Ishikawa (cell line): ENCODE measurements at regions not wholly inside any gene's neighbourhood (a gene's known extent, or its start where the extent isn't known, plus 50 kb on each side); places are given as distances from the start of the nearest gene placed in this dataset.

Experiments used
- CEBPB ChIP-seq: IDR thresholded peaks from 2 replicates; pipeline ENCODE4 v1.6.1; 2012
- EP300 ChIP-seq: IDR thresholded peaks from 2 replicates; pipeline ENCODE4 v1.6.1; 2012; ENCODE audit warnings: borderline replicate concordance
- NFIC ChIP-seq: IDR thresholded peaks from 2 replicates; pipeline ENCODE4 v1.6.1; 2012
- RAD21 ChIP-seq: IDR thresholded peaks from 2 replicates; pipeline ENCODE4 v1.6.1; 2012; ENCODE audit warnings: low read depth
- YY1 ChIP-seq: IDR thresholded peaks from 2 replicates; pipeline ENCODE4 v1.6.1; 2012; ENCODE audit warnings: low read depth
- ZBTB7A ChIP-seq: IDR thresholded peaks from 2 replicates; pipeline ENCODE4 v1.6.1; 2012; ENCODE audit warnings: low read depth
- TF ChIP-seq, protein P1 (sequence below): IDR thresholded peaks from 2 replicates; pipeline ENCODE4 v1.6.1; 2012; ENCODE audit warnings: low read depth, mild to moderate bottlenecking

DNA sequence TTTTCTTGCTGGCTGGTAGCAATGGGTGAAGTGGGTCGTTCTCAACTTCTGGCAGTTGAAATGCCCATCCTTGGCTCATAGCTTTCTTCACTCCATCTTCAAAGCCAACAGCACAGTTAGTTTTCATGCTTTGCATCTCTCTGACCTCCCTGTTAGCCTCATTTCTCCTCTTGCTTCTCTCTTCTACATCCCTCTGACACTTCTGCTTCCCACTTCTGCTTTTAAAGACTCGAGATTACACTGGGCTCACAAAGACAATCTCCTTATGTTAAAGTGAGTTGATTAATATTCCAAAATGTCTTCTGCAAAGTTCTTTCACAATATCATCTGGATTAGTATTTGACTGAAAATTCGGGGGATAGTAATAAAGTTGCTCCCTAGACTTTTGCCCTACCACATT, 684.8 kb upstream of the CCNG1 start:
- TF ChIP-seq ZBTB7A (no peak), NFIC (no peak), YY1 (no peak), EP300 (no peak), RAD21 (no peak), CEBPB (no peak)
- TF ChIP-seq, protein P1, sequence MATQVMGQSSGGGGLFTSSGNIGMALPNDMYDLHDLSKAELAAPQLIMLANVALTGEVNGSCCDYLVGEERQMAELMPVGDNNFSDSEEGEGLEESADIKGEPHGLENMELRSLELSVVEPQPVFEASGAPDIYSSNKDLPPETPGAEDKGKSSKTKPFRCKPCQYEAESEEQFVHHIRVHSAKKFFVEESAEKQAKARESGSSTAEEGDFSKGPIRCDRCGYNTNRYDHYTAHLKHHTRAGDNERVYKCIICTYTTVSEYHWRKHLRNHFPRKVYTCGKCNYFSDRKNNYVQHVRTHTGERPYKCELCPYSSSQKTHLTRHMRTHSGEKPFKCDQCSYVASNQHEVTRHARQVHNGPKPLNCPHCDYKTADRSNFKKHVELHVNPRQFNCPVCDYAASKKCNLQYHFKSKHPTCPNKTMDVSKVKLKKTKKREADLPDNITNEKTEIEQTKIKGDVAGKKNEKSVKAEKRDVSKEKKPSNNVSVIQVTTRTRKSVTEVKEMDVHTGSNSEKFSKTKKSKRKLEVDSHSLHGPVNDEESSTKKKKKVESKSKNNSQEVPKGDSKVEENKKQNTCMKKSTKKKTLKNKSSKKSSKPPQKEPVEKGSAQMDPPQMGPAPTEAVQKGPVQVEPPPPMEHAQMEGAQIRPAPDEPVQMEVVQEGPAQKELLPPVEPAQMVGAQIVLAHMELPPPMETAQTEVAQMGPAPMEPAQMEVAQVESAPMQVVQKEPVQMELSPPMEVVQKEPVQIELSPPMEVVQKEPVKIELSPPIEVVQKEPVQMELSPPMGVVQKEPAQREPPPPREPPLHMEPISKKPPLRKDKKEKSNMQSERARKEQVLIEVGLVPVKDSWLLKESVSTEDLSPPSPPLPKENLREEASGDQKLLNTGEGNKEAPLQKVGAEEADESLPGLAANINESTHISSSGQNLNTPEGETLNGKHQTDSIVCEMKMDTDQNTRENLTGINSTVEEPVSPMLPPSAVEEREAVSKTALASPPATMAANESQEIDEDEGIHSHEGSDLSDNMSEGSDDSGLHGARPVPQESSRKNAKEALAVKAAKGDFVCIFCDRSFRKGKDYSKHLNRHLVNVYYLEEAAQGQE = no peak
